ENCODE measurements at regions not wholly inside any gene's neighbourhood (a gene's known extent, or its start where the extent isn't known, plus 50 kb on each side); places are given as distances from the start of the nearest gene placed in this dataset.

DNA sequence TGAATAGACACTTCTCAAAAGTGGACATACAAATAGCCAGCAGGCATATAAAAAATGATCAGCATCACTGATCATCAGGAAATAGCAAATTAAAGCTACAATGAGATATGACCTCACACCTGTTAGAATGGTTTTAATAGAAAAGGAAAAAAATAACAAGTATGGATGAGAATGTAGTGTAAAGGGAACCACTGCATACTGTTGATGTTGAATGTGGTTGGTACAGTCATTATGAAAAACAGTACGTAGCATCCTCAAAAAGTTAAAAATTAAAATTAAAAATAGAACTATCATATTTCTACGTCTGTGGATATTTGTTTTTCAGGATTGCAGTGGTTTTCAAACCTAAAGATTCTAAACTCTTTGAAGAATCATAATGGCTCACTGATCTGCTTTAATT lies 215.1 kb upstream of the NREP start:
- Mint-ChIP-seq H3K4me1 (no peaks in the 10 kb centered on the region), H3K36me3 (no peaks in the 10 kb centered on the region), H3K4me3 (no peak overlapping the region), H3K27ac (no peak overlapping the region), H3K9me3 (no peaks in the 10 kb centered on the region), H3K27me3 (ENCODE audit: low read depth in 2 of 2) (peaks cover 0 to 24% of the 10 kb centered on the region in 2 donors)
- DNase-seq (no peak), ATAC-seq (no peak)
- H3K4me3 ChIP-seq (ENCODE audit: low read length): no peak overlapping the region
- no peaks in the 10 kb centered on the region for H3K9me3 ChIP-seq (ENCODE audit: control insufficient read depth, insufficient read depth, low read length)
- H3K36me3 ChIP-seq (ENCODE audit: control insufficient read depth, insufficient read depth, low read length): no peaks in the 10 kb centered on the region
- H3K4me1 ChIP-seq (ENCODE audit: control insufficient read depth, insufficient read depth, low read length): no peaks in the 10 kb centered on the region
- intact Hi-C loops (cut with micrococcal nuclease): no loop called here
- no CpG with 5 or more reads among the region's 2 CpGs for WGBS (ENCODE audit: insufficient coverage)
- H3K27ac ChIP-seq (ENCODE audit: low read length): no peak overlapping the region
- no peaks in the 10 kb centered on the region for H3K27me3 ChIP-seq (ENCODE audit: control insufficient read depth, insufficient read depth, low read length)
- TF ChIP-seq, protein P1, sequence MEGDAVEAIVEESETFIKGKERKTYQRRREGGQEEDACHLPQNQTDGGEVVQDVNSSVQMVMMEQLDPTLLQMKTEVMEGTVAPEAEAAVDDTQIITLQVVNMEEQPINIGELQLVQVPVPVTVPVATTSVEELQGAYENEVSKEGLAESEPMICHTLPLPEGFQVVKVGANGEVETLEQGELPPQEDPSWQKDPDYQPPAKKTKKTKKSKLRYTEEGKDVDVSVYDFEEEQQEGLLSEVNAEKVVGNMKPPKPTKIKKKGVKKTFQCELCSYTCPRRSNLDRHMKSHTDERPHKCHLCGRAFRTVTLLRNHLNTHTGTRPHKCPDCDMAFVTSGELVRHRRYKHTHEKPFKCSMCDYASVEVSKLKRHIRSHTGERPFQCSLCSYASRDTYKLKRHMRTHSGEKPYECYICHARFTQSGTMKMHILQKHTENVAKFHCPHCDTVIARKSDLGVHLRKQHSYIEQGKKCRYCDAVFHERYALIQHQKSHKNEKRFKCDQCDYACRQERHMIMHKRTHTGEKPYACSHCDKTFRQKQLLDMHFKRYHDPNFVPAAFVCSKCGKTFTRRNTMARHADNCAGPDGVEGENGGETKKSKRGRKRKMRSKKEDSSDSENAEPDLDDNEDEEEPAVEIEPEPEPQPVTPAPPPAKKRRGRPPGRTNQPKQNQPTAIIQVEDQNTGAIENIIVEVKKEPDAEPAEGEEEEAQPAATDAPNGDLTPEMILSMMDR (IDR thresholded peaks at IDR 0.05): no peak

DNA sequence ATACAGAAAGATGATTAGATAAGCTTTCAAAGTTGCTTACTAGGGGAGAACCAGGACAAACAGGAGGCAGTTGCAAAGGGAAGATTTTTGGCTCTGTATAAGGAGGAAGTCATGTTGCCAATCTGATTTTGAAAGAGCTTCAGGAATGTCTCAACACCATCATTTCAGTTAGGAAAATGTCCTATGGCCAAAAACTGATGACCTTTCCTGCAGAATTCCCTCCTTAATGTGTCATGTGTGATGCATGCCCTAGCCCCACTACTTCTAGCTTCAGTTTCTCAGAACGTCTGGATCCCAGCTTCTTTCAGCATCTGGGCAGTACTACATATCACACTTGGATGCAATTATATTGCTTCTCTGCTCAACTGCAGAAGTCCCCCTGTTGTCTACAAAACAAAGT lies 211.5 kb upstream of the NREP start:
- WGBS (ENCODE audit: insufficient coverage): 77% methylated on average over 1 of the region's 1 CpG
- Mint-ChIP-seq H3K27ac (no peak overlapping the region), H3K4me1 (no peaks in the 10 kb centered on the region), H3K36me3 (no peaks in the 10 kb centered on the region), H3K4me3 (no peak overlapping the region), H3K9me3 (no peaks in the 10 kb centered on the region), H3K27me3 (ENCODE audit: low read depth in 2 of 2) (peaks cover 0 to 9% of the 10 kb centered on the region in 2 donors)
- Histone ChIP-seq H3K9me3 (ENCODE audit: control insufficient read depth, insufficient read depth, low read length) (no peaks in the 10 kb centered on the region), H3K27ac (ENCODE audit: low read length) (no peak overlapping the region), H3K27me3 (ENCODE audit: control insufficient read depth, insufficient read depth, low read length) (no peaks in the 10 kb centered on the region), H3K4me1 (ENCODE audit: control insufficient read depth, insufficient read depth, low read length) (no peaks in the 10 kb centered on the region), H3K36me3 (ENCODE audit: control insufficient read depth, insufficient read depth, low read length) (no peaks in the 10 kb centered on the region), H3K4me3 (ENCODE audit: low read length) (no peak overlapping the region)
- TF ChIP-seq, protein P1 (IDR thresholded peaks at IDR 0.05): no peak
- intact Hi-C loops (cut with micrococcal nuclease): no loop called here
- no peak for ATAC-seq
- DNase-seq: no peak

- Histone ChIP-seq H3K27ac (ENCODE audit: low read length) (no peak overlapping the region), H3K9me3 (ENCODE audit: control insufficient read depth, insufficient read depth, low read length) (no peaks in the 10 kb centered on the region), H3K27me3 (ENCODE audit: control insufficient read depth, insufficient read depth, low read length) (no peaks in the 10 kb centered on the region), H3K4me1 (ENCODE audit: control insufficient read depth, insufficient read depth, low read length) (no peaks in the 10 kb centered on the region), H3K36me3 (ENCODE audit: control insufficient read depth, insufficient read depth, low read length) (no peaks in the 10 kb centered on the region), H3K4me3 (ENCODE audit: low read length) (no peak overlapping the region)
- Mint-ChIP-seq H3K4me1 (no peaks in the 10 kb centered on the region), H3K36me3 (no peaks in the 10 kb centered on the region), H3K27ac (no peak overlapping the region), H3K27me3 (ENCODE audit: low read depth in 2 of 2) (peaks cover 0 to 8% of the 10 kb centered on the region in 2 donors), H3K4me3 (no peak overlapping the region), H3K9me3 (no peaks in the 10 kb centered on the region)
- ATAC-seq (no peak), DNase-seq (no peak)
- TF ChIP-seq, protein P1 (IDR thresholded peaks at IDR 0.05): no peak
- intact Hi-C loops (cut with micrococcal nuclease): no loop called here
- WGBS (ENCODE audit: insufficient coverage): 89% methylated on average over 8 of the region's 8 CpGs
Observed at GRCh38 chr5:111967463-111967862, 210.5 kb upstream of the NREP start.

- Histone ChIP-seq H3K27ac (ENCODE audit: low read length) (no peak overlapping the region), H3K36me3 (ENCODE audit: control insufficient read depth, insufficient read depth, low read length) (no peaks in the 10 kb centered on the region), H3K4me3 (ENCODE audit: low read length) (no peak overlapping the region), H3K9me3 (ENCODE audit: control insufficient read depth, insufficient read depth, low read length) (no peaks in the 10 kb centered on the region), H3K4me1 (ENCODE audit: control insufficient read depth, insufficient read depth, low read length) (no peaks in the 10 kb centered on the region), H3K27me3 (ENCODE audit: control insufficient read depth, insufficient read depth, low read length) (no peaks in the 10 kb centered on the region)
- H3K27me3 Mint-ChIP-seq (ENCODE audit: low read depth in 2 of 2): peaks cover 0 to 4% of the 10 kb centered on the region in 2 donors
- TF ChIP-seq, protein P1 (IDR thresholded peaks at IDR 0.05): no peak
- ATAC-seq (no peak), DNase-seq (no peak)
- H3K36me3 Mint-ChIP-seq: no peaks in the 10 kb centered on the region
- H3K4me1 Mint-ChIP-seq: no peaks in the 10 kb centered on the region
- intact Hi-C loops (cut with micrococcal nuclease): no loop called here
- no peaks in the 10 kb centered on the region for H3K9me3 Mint-ChIP-seq
- no peak overlapping the region for H3K4me3 Mint-ChIP-seq
- no peak overlapping the region for H3K27ac Mint-ChIP-seq
Observed at GRCh38 chr5:111966290-111966689, 209.3 kb upstream of the NREP start.
